Parathyroid adenoma (tissue), 2 donors: ENCODE measurements at regions not wholly inside any gene's neighbourhood (a gene's known extent, or its start where the extent isn't known, plus 50 kb on each side); places are given as distances from the start of the nearest gene placed in this dataset.

Source experiments
- H2AFZ ChIP-seq: fragments of 300-600 bp; sonication (generic); one replicate; pipeline ENCODE4 v1.7.0; 2017; ENCODE audit warnings: antibody characterized with exemption, mild to moderate bottlenecking
- H3K27ac ChIP-seq: fragments of 300-600 bp; sonication (generic); one replicate; pipeline ENCODE4 v1.7.0; 2017
- H3K27me3 ChIP-seq: fragments of 300-600 bp; sonication (generic); one replicate; pipeline ENCODE4 v1.7.0; 2017; ENCODE audit warnings: low read length; ENCODE audit not compliant: control insufficient read depth, insufficient read depth
- H3K36me3 ChIP-seq: fragments of 300-600 bp; sonication (generic); one replicate; pipeline ENCODE4 v1.7.0; 2017; ENCODE audit warnings: low read length; ENCODE audit not compliant: control insufficient read depth, insufficient read depth
- H3K4me1 ChIP-seq: fragments of 300-600 bp; sonication (generic); one replicate; pipeline ENCODE4 v1.7.0; 2017; ENCODE audit warnings: control low read depth
- H3K4me2 ChIP-seq: fragments of 300-600 bp; sonication (generic); one replicate; pipeline ENCODE4 v1.7.0; 2017; ENCODE audit warnings: low read length
- H3K4me3 ChIP-seq: fragments of 300-600 bp; sonication (generic); one replicate; pipeline ENCODE4 v1.7.0; 2017; ENCODE audit warnings: low read depth, low read length
- H3K79me2 ChIP-seq: fragments of 300-600 bp; sonication (generic); one replicate; pipeline ENCODE4 v1.7.0; 2017; ENCODE audit warnings: control low read depth
- H3K9ac ChIP-seq: fragments of 300-600 bp; sonication (generic); one replicate; pipeline ENCODE4 v1.7.0; 2017; ENCODE audit warnings: mild to moderate bottlenecking
- H3K9me3 ChIP-seq: fragments of 300-600 bp; sonication (generic); one replicate; pipeline ENCODE4 v1.7.0; 2017; ENCODE audit warnings: low read length; ENCODE audit not compliant: control insufficient read depth
- CTCF ChIP-seq: fragments of 300-600 bp; sonication (generic); IDR thresholded peaks from one replicate; pipeline ENCODE4 v1.7.0; 2017; ENCODE audit warnings: antibody characterized with exemption, mild to moderate bottlenecking
- donor health status: primary hyperparathyroidism.

- TF ChIP-seq CTCF = no peak
- Histone ChIP-seq H3K4me1 (no peaks in the 10 kb centered on the region), H3K9ac (no peak overlapping the region), H3K9me3 (no peaks in the 10 kb centered on the region), H2AFZ (no peak overlapping the region), H3K4me3 (no peak overlapping the region), H3K4me2 (no peak overlapping the region), H3K79me2 (no peaks in the 10 kb centered on the region), H3K27ac (no peak overlapping the region), H3K36me3 (no peaks in the 10 kb centered on the region), H3K27me3 (no peaks in the 10 kb centered on the region)
Observed at GRCh38 chr7:16347066-16347826, 74.1 kb downstream of the CRPPA start.

GRCh38 chr7:16345979-16346958 is 75.1 kb downstream of the CRPPA start:
- H3K9me3 ChIP-seq = no peaks in the 10 kb centered on the region
- TF ChIP-seq CTCF = no peak
- no peak overlapping the region for H3K9ac ChIP-seq
- H3K4me2 ChIP-seq = no peak overlapping the region
- H3K27me3 ChIP-seq = no peaks in the 10 kb centered on the region
- H3K79me2 ChIP-seq = no peaks in the 10 kb centered on the region
- no peaks in the 10 kb centered on the region for H3K36me3 ChIP-seq
- no peaks in the 10 kb centered on the region for H3K4me1 ChIP-seq
- no peak overlapping the region for H3K27ac ChIP-seq
- H3K4me3 ChIP-seq = no peak overlapping the region
- no peak overlapping the region for H2AFZ ChIP-seq

GRCh38 chr7:16344927-16345326 is 76.4 kb downstream of the CRPPA start:
- H2AFZ ChIP-seq = no peak overlapping the region
- no peak for TF ChIP-seq CTCF
- H3K9me3 ChIP-seq = no peaks in the 10 kb centered on the region
- no peaks in the 10 kb centered on the region for H3K4me1 ChIP-seq
- H3K36me3 ChIP-seq = no peaks in the 10 kb centered on the region
- no peaks in the 10 kb centered on the region for H3K79me2 ChIP-seq
- no peak overlapping the region for H3K9ac ChIP-seq
- H3K27me3 ChIP-seq = no peaks in the 10 kb centered on the region
- H3K4me2 ChIP-seq = no peak overlapping the region
- H3K4me3 ChIP-seq = no peak overlapping the region
- H3K27ac ChIP-seq = no peak overlapping the region

GRCh38 chr7:16343612-16344011 is 77.7 kb downstream of the CRPPA start:
- no peak for TF ChIP-seq CTCF
- H3K79me2 ChIP-seq = no peaks in the 10 kb centered on the region
- no peaks in the 10 kb centered on the region for H3K36me3 ChIP-seq
- H3K4me3 ChIP-seq = no peak overlapping the region
- no peak overlapping the region for H3K27ac ChIP-seq
- no peak overlapping the region for H2AFZ ChIP-seq
- H3K9me3 ChIP-seq = peaks cover under 1% of the 10 kb centered on the region
- H3K27me3 ChIP-seq = no peaks in the 10 kb centered on the region
- no peaks in the 10 kb centered on the region for H3K4me1 ChIP-seq
- no peak overlapping the region for H3K4me2 ChIP-seq
- H3K9ac ChIP-seq = no peak overlapping the region
